SK-N-SH (cell line): ENCODE measurements at regions not wholly inside any gene's neighbourhood (a gene's known extent, or its start where the extent isn't known, plus 50 kb on each side); places are given as distances from the start of the nearest gene placed in this dataset.

Experiments
- CTCF ChIA-PET: fragments of 300-600, 350-600 bp; formaldehyde crosslinking; extraction: SDS; loops from one replicate; lab custom pipeline; 2021; lab: Yijun Ruan, JAX
- POLR2A ChIA-PET: fragments of 350-600 bp; sonication (Branson Sonifier 250); formaldehyde crosslinking; extraction: SDS; loops from one replicate; lab custom pipeline; 2020; ENCODE audit warnings: antibody characterized with exemption, inconsistent platforms; lab: Yijun Ruan, JAX
- DNase-seq: peaks from one replicate; pipeline ENCODE4 v3.0.0; 2012
- H2AFZ ChIP-seq: fragments of 200-600 bp; sonication (generic); 2 replicates; pipeline ENCODE4 v1.8.1; 2016; ENCODE audit warnings: antibody characterized with exemption, mild to moderate bottlenecking, low read depth
- H3F3A ChIP-seq: fragments of 200-600 bp; sonication (generic); replicated peaks from 2 replicates; pipeline ENCODE3; 2016; ENCODE audit warnings: antibody characterized with exemption, mild to moderate bottlenecking; ENCODE audit not compliant: insufficient read depth
- H3K27ac ChIP-seq, 2 experiments: fragments of 200-500 bp in 1 of 2; fragments of 200-600 bp in 1 of 2; sonication (Bioruptor generic) in 1 of 2; sonication (generic), shearing (Covaris generic) in 1 of 2; 2 replicates each; pipeline versions ENCODE4 v1.5.1 to v1.6.1; 2014 to 2016; ENCODE audit warnings: low read depth in 2 of 2, inconsistent platforms in 1 of 2, low read length in 1 of 2, mild to moderate bottlenecking in 1 of 2, mixed read lengths in 1 of 2
- H3K27me3 ChIP-seq: fragments of 200-600 bp; sonication (generic), shearing (Covaris generic); 2 replicates; pipeline ENCODE4 v1.6.1; 2016; ENCODE audit warnings: mixed run types; ENCODE audit not compliant: insufficient read depth
- H3K36me3 ChIP-seq, 2 experiments: fragments of 200-500 bp in 1 of 2; fragments of 200-600 bp in 1 of 2; sonication (Bioruptor generic) in 1 of 2; sonication (generic) in 1 of 2; replicated peaks in 1 of 2; 2 replicates each; pipeline versions ENCODE3 to v1.5.1; 2014 to 2016; ENCODE audit warnings: low read length in 1 of 2, mild to moderate bottlenecking in 1 of 2; ENCODE audit not compliant: insufficient read depth in 2 of 2, control insufficient read depth in 1 of 2
- H3K4me1 ChIP-seq, 2 experiments: fragments of 200-500 bp in 1 of 2; fragments of 200-600 bp in 1 of 2; sonication (Bioruptor generic) in 1 of 2; sonication (generic), shearing (Covaris generic) in 1 of 2; 2 replicates each; pipeline versions ENCODE4 v1.5.1 to v1.6.1; 2014 to 2016; ENCODE audit warnings: low read depth in 1 of 2, low read length in 1 of 2, mixed run types in 1 of 2; ENCODE audit not compliant: insufficient read depth in 2 of 2, control insufficient read depth in 1 of 2
- H3K4me2 ChIP-seq: fragments of 200-600 bp; sonication (generic), shearing (Covaris generic); 2 replicates; pipeline ENCODE4 v1.6.1; 2017; ENCODE audit warnings: mixed run types
- H3K4me3 ChIP-seq, 2 experiments: fragments of 200-500 bp in 1 of 2; fragments of 200-600 bp in 1 of 2; sonication (Bioruptor generic) in 1 of 2; sonication (generic), shearing (Covaris generic) in 1 of 2; 2 replicates each; pipeline versions ENCODE4 v1.5.1 to v1.8.1; 2014 to 2016; ENCODE audit warnings: low read depth in 2 of 2, inconsistent platforms in 1 of 2, low read length in 1 of 2, mild to moderate bottlenecking in 1 of 2, mixed read lengths in 1 of 2, moderate library complexity in 1 of 2
- H3K79me2 ChIP-seq: fragments of 200-600 bp; sonication (generic); 2 replicates; pipeline ENCODE4 v1.8.1; 2017; ENCODE audit warnings: mild to moderate bottlenecking; ENCODE audit not compliant: insufficient read depth
- H3K9ac ChIP-seq: fragments of 200-600 bp; sonication (generic); 2 replicates; pipeline ENCODE4 v1.6.1; 2017; ENCODE audit warnings: mixed run types
- H3K9me2 ChIP-seq: fragments of 200-600 bp; sonication (generic); 2 replicates; pipeline ENCODE4 v1.6.1; 2017; ENCODE audit warnings: mixed run types
- H3K9me3 ChIP-seq: fragments of 200-600 bp; sonication (generic); 2 replicates; pipeline ENCODE4 v1.6.1; 2017; ENCODE audit warnings: mixed run types, mild to moderate bottlenecking, moderate library complexity
- H4K20me1 ChIP-seq: fragments of 200-600 bp; sonication (generic); 2 replicates; pipeline ENCODE4 v1.6.1; 2017; ENCODE audit warnings: mild to moderate bottlenecking, mixed run types; ENCODE audit not compliant: insufficient read depth
- ELF1 ChIP-seq: IDR thresholded peaks from 2 replicates; pipeline ENCODE4 v1.4.0; 2012
- EZH2phosphoT487 ChIP-seq: fragments of 200-600 bp; sonication (generic); IDR thresholded peaks from 2 replicates; pipeline ENCODE4 v1.6.1; 2017; ENCODE audit warnings: low read depth, mixed run types, mild to moderate bottlenecking, antibody characterized with exemption, moderate library complexity, borderline replicate concordance
- FOSL2 ChIP-seq: IDR thresholded peaks from 2 replicates; pipeline ENCODE4 v1.4.0; 2012; ENCODE audit warnings: low read depth, mild to moderate bottlenecking, moderate library complexity, borderline replicate concordance
- JUND ChIP-seq: IDR thresholded peaks from 2 replicates; pipeline ENCODE4 v1.4.0; 2012
- MAX ChIP-seq: IDR thresholded peaks from 2 replicates; pipeline ENCODE4 v1.4.0; 2012; ENCODE audit warnings: low read depth
- RAD21 ChIP-seq: IDR thresholded peaks from 2 replicates; pipeline ENCODE4 v1.6.1; 2012; ENCODE audit warnings: mild to moderate bottlenecking, low read length
- RXRA ChIP-seq: IDR thresholded peaks from 2 replicates; pipeline ENCODE4 v1.4.0; 2012; ENCODE audit warnings: low read depth, mild to moderate bottlenecking, borderline replicate concordance
- SIN3A ChIP-seq: IDR thresholded peaks from 2 replicates; pipeline ENCODE4 v1.6.1; 2012; ENCODE audit warnings: low read depth, mild to moderate bottlenecking, low read length, moderate library complexity, borderline replicate concordance
- TCF12 ChIP-seq: IDR thresholded peaks from 2 replicates; pipeline ENCODE4 v1.4.0; 2012
- TEAD4 ChIP-seq: IDR thresholded peaks from 2 replicates; pipeline ENCODE4 v1.4.0; 2012; ENCODE audit warnings: mild to moderate bottlenecking, borderline replicate concordance; ENCODE audit not compliant: insufficient read depth
- USF1 ChIP-seq: IDR thresholded peaks from 2 replicates; pipeline ENCODE4 v1.4.0; 2012; ENCODE audit warnings: low read depth, borderline replicate concordance
- YY1 ChIP-seq: IDR thresholded peaks from 2 replicates; pipeline ENCODE4 v1.4.0; 2012; ENCODE audit warnings: low read depth, mild to moderate bottlenecking
- TF ChIP-seq, protein P1 (sequence below): fragments of 150-350 bp; IDR thresholded peaks from 2 replicates; pipeline ENCODE4 v1.6.1; 2017; ENCODE audit warnings: antibody characterized with exemption, low read length, low read depth, borderline replicate concordance
- TF ChIP-seq, protein P2 (sequence below): IDR thresholded peaks from 2 replicates; pipeline ENCODE4; 2012
- TF ChIP-seq, protein P3 (sequence below): fragments of 150-350 bp; IDR thresholded peaks from 2 replicates; pipeline ENCODE4 v1.6.1; 2016; ENCODE audit warnings: mild to moderate bottlenecking, low read depth, low read length
- TF ChIP-seq, protein P4 (sequence below): IDR thresholded peaks from 2 replicates; pipeline ENCODE4 v1.6.1; 2012; ENCODE audit warnings: mild to moderate bottlenecking, low read depth, low read length, moderate library complexity

DNA sequence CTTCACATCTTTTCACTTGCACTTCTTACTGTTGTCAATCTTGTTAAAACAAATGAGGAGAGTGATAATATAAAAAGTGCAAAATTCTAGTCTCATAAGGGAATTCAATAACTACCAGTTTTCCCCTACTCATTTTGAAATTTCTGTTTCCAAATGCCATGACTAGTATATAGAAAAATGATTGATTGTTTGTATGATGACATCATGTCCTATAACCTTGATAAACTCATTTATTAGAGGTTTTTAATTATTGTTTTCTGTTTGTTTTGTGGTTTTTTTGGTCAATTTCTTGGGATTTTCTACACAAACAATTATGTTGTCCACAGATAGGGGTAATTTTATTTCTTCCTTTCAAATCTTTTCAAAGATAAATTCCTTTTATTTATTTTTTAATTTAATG, 559.1 kb downstream of the TLL1 start:
- DNase-seq = no peak
- Histone ChIP-seq H3K9me2 (no peaks in the 10 kb centered on the region), H2AFZ (peak overlapping the region; percentile 72; the same call in 1 of the 2 replicates), H4K20me1 (no peaks in the 10 kb centered on the region), H3K9ac (no peak overlapping the region), H3K27me3 (no peaks in the 10 kb centered on the region), H3K27ac (peak overlapping the region in 1 of 2 experiments; percentile 91; a peak in 1 of 4 replicates), H3F3A (peaks cover 22% of the 10 kb centered on the region), H3K79me2 (no peaks in the 10 kb centered on the region), H3K9me3 (no peaks in the 10 kb centered on the region), H3K4me1 (peaks cover 0 to 4% of the 10 kb centered on the region in 2 experiments; a peak in 1 of 4 replicates), H3K4me2 (no peak overlapping the region), H3K36me3 (no peaks in the 10 kb centered on the region), H3K4me3 (no peak overlapping the region)
- ChIA-PET CTCF (no interaction called here), POLR2A (no interaction called here)
- TF ChIP-seq TCF12 (no peak), RXRA (no peak), MAX (no peak), RAD21 (no peak), FOSL2 (no peak), ELF1 (no peak), YY1 (no peak), TEAD4 (no peak), JUND (no peak), SIN3A (no peak), USF1 (no peak), EZH2phosphoT487 (no peak)
- TF ChIP-seq, protein P1, sequence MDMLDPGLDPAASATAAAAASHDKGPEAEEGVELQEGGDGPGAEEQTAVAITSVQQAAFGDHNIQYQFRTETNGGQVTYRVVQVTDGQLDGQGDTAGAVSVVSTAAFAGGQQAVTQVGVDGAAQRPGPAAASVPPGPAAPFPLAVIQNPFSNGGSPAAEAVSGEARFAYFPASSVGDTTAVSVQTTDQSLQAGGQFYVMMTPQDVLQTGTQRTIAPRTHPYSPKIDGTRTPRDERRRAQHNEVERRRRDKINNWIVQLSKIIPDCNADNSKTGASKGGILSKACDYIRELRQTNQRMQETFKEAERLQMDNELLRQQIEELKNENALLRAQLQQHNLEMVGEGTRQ = no peak
- TF ChIP-seq, protein P2, sequence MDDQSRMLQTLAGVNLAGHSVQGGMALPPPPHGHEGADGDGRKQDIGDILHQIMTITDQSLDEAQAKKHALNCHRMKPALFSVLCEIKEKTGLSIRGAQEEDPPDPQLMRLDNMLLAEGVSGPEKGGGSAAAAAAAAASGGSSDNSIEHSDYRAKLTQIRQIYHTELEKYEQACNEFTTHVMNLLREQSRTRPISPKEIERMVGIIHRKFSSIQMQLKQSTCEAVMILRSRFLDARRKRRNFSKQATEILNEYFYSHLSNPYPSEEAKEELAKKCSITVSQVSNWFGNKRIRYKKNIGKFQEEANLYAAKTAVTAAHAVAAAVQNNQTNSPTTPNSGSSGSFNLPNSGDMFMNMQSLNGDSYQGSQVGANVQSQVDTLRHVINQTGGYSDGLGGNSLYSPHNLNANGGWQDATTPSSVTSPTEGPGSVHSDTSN = no peak
- TF ChIP-seq, protein P3, sequence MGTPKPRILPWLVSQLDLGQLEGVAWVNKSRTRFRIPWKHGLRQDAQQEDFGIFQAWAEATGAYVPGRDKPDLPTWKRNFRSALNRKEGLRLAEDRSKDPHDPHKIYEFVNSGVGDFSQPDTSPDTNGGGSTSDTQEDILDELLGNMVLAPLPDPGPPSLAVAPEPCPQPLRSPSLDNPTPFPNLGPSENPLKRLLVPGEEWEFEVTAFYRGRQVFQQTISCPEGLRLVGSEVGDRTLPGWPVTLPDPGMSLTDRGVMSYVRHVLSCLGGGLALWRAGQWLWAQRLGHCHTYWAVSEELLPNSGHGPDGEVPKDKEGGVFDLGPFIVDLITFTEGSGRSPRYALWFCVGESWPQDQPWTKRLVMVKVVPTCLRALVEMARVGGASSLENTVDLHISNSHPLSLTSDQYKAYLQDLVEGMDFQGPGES = no peak
- TF ChIP-seq, protein P4, sequence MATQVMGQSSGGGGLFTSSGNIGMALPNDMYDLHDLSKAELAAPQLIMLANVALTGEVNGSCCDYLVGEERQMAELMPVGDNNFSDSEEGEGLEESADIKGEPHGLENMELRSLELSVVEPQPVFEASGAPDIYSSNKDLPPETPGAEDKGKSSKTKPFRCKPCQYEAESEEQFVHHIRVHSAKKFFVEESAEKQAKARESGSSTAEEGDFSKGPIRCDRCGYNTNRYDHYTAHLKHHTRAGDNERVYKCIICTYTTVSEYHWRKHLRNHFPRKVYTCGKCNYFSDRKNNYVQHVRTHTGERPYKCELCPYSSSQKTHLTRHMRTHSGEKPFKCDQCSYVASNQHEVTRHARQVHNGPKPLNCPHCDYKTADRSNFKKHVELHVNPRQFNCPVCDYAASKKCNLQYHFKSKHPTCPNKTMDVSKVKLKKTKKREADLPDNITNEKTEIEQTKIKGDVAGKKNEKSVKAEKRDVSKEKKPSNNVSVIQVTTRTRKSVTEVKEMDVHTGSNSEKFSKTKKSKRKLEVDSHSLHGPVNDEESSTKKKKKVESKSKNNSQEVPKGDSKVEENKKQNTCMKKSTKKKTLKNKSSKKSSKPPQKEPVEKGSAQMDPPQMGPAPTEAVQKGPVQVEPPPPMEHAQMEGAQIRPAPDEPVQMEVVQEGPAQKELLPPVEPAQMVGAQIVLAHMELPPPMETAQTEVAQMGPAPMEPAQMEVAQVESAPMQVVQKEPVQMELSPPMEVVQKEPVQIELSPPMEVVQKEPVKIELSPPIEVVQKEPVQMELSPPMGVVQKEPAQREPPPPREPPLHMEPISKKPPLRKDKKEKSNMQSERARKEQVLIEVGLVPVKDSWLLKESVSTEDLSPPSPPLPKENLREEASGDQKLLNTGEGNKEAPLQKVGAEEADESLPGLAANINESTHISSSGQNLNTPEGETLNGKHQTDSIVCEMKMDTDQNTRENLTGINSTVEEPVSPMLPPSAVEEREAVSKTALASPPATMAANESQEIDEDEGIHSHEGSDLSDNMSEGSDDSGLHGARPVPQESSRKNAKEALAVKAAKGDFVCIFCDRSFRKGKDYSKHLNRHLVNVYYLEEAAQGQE = no peak
